GM19238 (cell line): ENCODE measurements at regions not wholly inside any gene's neighbourhood (a gene's known extent, or its start where the extent isn't known, plus 50 kb on each side); places are given as distances from the start of the nearest gene placed in this dataset.
A peak's percentile ranks its signal among the peaks of the same experiment; 100 is the strongest.
"Not testable (repeated sequence)": the region's sequence is repeated elsewhere in the genome, so short reads cannot be mapped to it uniquely, and the experiment has no call there.

Source experiments
- DNase-seq: peaks from one replicate; pipeline ENCODE4 v3.0.0; 2011; ENCODE audit warnings: low spot score; ENCODE audit not compliant: insufficient read length

DNA sequence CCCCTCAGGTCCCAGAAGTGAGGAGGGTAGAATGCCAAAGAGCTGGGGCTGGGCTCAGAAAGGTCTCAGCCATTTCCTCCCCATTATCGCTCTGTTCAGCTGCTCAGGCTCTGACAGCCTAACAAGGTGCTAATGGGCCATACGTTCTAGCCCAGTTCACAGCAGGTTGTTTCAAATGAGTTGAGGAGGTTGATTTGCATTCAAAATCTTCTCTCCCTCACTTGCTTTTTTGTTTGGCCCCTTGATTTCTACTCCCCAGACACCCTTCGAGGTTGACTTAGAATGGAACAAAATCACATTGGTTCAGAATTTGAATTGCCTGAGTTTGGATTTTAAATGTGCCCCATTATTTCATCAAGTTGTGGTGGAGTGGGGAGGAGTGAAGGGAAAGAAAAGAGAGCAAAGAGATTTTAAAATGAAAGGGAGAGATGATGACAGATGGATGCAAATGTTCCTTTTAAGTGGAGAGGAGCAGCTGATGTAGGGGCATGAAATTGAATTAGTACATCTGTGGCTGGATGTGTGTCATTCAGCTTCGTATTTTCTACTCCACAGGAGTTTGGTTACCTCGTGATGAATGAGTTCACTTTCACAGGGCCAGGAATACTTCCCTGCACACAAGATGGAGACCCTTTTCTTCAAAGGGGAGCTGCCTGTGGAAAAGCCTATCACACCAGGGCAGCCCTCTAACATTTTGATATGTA, 425.8 kb upstream of the CAMK1G start:
- DNase-seq, result no peak

DNA sequence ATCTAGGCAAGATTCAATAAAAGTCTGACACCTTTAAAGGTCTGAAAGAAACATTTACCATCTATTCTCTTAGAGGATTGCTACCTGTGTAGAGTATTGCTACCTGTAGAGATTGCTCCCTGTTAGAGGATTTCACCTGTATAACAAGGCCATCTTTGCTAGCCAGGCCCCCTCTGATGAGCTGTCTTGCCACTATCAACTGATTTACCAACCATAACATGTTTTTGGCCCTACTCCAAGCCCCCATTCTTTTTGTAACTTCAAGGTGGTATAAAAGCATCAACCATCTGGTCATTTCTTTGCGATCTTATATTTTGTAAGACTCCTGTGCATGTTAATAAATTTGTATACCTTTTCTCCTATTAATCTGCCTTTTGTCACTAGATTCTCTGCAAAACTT, 424.7 kb upstream of the CAMK1G start:
- DNase-seq, result no peak

DNA sequence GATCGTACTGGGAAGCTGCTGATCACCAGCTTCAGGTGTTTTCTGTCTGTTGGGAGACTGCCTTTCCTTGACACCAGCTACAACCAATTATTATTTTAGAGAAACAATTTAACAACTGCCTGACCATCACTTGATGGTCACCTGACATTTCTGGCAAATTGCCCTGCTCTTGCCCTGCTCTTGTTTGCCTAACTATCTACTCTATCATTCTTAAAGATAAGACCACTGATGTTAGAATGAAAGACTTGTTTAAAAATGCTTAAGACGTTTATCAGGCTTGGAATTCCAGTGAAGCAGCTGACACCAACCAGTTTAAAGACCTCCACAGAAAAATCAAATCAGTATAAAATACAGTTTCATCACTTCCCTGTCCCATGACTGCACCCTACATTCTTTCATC, 423.3 kb upstream of the CAMK1G start:
- no peak for DNase-seq

DNA sequence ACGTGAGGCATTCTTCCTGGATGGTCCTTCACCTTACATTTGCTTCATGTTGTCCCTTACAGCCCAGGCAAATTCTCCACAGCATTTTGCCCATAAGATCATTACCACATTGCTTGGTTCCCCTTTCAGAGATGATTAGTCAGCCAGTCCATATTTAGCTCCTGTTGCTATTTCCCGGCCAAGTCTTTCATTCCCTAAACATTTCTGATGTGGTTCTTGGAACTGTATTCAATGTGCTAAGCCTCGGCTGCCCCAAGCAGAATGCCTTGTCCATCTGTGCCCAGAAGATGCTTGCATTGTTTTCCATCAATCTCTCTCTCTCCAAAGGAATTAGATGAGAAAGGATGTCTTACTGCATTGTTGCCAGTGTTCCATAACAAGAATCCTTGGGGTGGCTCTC, 420.9 kb upstream of the CAMK1G start:
- DNase-seq, result no peak

DNA sequence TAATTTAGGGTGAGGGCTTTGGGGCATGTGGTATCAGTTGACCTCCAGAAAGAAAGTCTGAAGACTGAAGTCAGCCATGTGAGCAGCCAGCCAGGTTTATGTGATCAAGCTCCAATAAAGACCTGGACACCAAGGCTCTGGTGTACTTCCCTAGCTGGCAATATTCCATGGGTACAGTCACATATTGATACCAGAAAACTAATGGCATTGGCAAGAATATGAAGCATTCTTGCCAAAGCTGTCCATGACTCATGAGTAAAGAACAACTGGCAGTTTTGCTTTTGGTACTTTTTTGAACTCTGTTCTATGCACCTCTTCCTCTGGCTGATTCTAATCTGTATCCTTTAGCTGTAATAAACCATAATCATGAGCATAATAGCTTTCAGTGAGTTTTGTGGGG, 415.3 kb upstream of the CAMK1G start:
- no peak for DNase-seq

DNA sequence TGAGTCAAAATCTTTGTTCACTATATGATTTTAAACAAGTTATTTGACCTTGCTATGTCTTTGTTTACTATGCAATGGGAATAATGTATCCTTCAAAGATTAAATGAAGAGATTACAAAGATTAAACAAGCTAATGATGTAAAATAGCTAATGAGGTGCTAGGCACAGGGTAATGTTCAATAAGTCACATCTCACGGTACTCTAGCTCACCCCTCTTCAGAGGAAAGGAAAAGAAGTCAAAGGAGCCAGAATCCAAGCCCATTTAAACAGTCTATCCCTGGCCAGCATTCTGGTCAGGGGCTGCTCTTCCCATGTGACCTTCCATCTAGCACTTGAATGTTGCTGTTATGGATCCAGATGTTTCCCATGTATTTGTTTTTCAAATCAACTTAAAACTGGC, 412.4 kb upstream of the CAMK1G start:
- DNase-seq, result no peak

DNA sequence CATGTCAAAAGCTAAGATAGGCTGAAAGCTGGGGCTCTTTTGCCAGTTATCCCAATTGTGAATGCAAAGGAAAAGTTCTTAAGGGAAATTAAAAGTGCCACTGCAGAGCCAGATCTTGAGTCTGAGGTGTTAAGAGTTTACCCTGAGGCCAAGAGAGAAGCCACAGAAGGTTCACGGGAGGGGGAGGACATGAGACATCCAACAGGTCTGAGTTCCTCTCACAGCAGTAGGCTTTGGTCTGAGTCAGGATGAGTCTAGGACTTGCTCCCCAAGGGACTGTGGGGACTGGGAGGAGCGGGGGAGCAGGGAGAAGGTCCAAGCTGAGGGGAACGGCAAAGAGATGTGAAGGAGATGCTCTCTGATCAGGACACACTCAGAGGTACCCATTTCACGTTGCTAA, 411.2 kb upstream of the CAMK1G start:
- DNase-seq, result no peak

DNA sequence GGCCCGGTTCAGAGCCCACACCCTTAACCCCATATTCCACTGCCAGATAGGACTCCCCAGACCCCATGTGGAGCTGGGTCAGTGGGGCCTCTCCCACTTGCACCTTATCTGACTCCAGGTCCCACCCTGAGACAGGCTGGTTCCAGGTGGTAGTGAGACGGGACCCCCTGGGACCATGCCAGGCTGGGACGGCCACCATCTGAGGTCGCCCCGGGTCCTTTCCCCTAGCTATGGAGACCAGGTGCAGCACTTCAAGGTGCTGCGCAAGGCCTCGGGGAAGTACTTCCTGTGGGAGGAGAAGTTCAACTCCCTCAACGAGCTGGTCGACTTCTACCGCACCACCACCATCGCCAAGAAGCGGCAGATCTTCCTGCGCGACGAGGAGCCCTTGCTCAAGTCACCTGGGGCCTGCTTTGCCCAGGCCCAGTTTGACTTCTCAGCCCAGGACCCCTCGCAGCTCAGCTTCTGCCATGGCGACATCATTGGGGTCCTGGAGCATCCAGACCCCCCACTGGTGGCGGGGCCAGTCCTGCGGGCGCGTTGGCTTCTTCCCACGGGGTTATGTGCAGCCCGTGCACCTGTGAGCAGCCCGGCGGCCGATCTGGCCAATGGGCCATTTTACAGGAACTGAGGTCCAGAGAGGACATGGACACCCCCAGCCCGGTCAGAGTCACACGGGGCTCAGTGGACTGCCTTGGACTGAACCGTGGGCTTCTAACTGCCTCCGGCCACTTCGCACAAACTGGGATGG, 410.5 kb upstream of the CAMK1G start:
- DNase-seq, result not testable (repeated sequence)

DNA sequence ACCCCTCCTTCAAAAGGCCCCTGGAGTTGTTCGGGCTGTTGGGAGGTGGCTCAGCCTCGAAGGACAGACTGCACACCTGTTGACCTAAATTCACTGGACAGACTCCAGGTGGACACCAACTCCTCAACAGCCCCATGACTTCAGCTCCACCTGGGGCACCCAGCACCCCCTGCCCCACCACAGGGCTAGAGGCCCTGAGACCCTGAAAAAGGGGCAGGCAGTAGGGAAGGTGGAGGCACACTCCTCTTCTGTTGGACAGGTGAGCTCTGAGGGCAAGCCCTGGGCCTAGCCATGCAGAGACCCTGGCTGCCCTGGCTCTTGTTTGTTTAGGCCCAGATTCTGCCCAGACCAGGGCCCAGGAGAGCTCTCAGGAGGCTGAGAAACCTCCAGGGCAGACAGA, 409.7 kb upstream of the CAMK1G start:
- DNase-seq, result not testable (repeated sequence)

DNA sequence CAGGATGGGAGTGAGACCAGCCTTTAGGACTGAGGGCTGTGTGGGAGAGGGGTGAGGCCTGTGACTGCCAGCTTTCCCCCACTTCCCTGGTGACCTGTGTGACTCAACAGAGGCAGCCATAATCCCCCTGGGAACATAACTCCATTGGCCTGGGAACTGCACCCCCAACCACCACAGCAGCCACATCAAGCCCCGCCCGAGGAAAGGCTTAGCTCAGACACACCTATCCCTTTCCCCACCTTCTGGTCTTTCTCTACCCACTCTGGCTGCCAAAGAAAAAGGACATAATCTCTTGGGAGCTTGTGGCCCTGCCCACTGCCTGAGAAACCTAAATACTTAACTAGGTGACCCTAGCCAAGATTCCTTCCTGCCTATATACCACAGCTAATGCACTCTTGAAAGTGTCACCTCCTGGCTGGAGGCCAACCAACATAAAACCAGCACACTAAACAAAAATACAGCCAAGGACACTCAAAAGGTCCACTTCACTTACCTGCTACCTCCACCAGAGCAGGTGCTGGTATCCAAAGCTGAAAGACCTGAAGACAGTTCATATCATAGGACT, 406.6 kb upstream of the CAMK1G start:
- DNase-seq, result no peak

DNA sequence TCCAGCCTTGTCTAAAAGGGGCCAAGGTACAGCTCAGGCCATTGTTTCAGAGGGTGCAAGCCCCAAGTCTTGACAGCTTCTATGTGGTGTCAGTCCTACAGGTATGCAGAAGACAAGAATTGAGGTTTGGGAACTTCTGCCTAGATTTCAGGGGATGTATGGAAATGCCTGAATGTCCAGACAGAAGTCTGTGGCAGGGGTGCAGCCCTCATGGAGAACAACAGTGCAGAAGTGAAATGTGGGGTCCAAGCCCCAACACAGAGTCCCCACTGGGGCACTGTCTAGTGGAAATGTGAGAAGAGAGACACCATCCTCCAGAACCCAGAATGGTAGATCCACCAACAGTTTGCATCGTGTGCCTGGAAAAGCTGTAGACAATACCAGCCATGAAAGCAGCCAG, 400.3 kb upstream of the CAMK1G start:
- no peak for DNase-seq

DNA sequence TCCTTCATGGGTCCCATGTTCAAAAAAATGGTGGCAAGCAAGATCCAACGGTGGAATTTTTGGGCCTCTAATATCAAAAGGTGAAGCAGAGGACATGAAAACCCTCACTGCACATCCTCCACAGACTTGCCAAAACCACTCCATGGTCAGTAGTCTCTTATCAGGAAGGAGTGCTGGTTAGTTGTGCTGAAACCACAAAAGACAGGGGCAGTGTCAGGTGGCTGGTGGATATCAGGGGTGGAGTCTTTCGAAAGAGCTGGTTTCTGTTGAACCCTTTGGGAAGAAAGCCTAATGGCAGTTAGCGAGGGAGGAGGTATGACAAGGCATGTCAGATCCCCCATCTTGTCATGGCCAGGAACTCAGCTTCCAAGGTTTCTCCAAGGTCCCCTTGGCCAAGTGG, 395.9 kb upstream of the CAMK1G start:
- no peak for DNase-seq

DNA sequence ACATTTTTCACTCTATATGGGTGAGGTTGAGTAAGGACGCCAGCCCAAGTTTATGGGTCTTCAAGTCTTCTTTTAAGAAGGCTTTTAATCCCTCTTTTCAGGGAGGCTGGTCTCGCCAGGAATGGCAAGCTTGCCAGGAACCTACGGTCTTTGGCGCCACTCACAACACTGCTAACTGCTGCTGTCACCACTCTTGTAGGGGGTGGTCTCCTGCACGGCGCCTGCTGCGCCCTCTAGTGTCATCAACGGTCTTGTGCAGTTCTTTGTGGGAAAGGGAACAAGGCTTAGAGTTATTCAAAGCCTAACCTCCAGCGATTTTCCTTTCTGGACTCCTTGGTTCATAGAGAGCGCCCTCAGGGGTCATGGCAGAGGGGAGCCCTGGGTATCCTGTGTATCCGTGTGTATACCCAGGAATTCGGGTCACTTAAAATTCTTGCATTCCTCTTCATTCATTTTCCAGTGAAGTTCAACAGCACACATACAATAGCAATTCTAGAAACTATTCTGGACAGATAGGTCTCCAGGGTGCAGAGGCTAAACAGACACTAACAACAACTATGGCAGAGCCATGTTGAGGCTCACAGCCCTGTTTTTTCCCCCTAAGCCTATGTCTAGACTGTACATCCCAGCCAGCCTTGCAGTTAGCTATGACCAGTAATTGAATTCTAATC, 392.8 kb upstream of the CAMK1G start:
- DNase-seq, result peak; percentile 27

DNA sequence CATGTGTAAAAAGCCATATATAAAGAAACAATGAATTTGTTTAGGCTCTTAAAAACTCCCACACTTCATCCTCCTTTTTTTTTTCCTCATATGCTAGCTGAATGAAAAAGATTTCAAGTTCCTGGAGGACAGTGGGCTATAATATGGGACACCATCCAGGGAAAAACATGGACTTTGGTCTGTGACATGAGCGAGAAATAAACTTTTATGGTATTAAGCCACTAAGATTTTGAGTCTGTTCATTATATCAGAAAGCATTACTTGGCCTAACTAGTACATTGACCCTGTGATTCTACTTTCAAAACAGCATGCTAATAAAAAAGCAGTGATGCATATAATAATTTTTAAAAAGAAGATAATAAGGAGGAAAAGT, 392.3 kb upstream of the CAMK1G start:
- no peak for DNase-seq

DNA sequence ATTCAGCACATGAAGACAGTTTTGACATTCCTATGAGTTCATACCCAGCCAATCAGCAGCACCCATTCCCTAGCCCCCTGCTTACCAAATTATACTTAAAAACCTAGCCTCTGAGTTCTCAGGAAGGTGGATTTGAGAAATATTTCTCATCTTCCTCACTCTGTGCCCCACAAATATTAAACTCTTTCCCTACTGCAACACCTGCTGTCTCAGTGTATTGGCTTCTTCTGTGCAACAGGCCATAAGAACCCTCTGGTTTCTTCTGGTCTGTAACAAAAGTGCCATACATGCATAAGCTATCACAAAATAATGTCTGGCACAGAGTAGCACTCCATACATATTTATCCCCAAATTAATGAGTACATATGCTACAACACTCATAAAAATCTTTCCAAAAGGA, 387.4 kb upstream of the CAMK1G start:
- DNase-seq, result no peak

DNA sequence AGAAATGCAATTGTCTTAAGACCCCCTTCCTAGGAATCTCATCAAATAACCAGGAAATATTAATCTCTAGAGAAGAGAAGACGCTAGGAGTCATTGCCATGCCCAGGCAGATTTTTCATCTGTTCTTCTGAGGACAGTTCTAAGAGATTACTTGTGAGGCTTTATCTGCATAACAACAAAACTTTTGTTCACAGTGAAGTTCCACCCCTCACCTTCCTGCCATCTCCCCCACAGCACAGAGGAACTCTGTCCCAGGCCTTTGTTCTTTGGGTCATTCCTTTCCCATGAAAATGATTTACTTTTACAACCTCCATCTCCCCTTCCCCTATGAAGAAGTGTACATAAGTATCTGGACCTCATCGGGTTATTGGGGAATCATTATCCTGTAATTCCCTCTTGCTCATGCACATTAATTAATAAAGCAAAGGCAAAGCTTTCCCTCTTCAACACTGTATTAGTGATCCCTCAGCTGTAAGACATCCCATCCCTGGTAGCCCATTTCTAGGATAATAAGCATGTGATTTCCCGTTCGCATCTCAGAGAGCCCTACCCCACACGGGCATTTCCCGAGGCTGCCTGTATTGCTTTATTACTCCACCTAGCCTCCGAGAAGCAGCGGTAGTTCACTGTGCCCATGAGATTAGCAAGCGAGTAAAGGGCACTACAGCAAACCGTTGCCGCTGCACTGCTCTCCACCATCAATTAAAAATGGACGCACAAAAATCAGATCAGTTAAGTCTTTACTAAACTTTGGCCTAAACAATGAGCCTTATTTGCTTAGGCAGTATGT, 384.4 kb upstream of the CAMK1G start:
- DNase-seq, result no peak

DNA sequence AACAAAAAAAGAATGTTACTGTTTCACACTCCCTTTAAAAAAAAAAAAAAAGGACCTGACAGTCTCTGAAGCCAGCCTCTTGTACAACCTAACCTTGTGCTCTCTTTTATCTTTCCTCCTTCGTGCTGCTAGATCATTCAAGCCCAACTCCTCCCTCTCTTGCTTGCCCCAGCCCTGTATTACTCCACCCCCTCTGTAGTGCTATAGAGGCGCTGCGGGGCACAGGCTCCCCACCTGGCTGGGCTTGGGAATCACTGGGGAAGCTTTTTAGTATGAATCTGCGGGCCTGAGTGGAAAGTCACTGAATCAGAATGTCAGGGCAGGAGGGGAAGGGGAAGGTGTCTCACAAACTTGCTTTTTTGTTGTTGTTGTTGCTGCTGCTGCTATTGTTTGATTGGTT, 383.7 kb upstream of the CAMK1G start:
- DNase-seq, result no peak

DNA sequence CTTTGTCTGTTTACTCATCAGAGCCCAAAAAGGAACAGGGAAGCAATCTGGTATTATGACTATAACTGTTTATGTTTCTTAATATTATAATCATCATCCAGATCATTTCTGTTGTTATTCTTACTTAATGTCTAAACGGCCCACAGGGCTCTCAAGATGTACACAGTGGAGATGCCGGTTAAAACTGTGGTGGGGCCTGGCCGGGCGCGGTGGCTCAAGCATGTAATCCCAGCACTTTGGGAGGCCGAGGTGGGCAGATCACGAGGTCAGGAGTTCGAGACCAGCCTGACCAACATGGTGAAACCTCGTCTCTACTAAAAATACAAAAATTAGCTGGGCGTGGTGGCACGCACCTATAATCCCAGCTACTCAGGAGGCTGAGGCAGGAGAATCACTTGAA, 381.2 kb upstream of the CAMK1G start:
- not testable (repeated sequence) for DNase-seq

DNA sequence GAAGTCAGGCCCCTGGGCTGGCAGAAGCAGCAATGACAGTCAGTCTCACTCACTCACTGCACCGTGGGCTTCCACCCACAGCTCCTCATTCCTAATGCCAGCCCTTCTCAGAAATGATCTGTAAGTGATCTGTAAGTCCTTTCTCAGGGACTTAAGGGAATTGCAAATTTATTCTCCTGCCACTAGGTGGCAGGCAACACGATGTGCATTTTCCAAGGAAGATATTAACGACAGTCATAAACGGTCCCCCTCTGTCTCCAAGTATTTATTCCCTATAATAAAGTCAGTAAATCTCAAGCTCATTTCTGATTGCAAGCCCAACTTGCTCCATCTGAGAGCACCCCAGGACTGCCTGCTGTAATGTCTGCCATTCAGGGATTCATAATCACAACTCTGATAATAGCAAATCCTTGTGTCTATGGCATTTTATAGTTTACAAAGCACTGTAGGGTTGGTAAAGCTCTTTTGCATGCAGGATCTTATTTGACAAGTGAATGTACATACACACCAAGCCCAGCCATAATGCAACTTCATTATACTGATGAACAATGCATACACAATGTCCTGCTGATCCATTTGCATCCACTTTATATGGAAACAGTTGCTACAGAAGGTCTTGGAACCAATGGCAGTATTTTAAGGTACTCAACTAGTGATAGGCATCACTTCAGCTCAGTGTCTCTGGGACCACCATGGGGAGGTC, 380.5 kb upstream of the CAMK1G start:
- DNase-seq, result peak; percentile 37

DNA sequence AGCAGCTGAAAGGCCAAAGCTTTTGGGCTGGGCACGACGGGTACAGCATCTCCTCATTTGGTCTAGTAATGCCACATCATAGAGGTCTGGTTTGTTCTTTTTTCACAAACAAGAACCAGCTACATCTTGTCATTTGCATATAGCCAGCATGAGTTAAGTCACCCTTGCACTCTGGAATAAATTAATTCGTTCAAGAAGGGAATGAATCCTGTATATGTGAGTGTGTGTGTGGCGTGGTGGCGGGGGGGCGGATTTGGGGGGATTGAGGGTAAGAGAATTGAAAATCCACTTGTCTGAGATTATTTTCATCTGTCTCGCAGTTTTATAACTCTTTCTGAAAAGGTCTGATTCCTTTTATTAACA, 380.0 kb upstream of the CAMK1G start:
- DNase-seq, result no peak

DNA sequence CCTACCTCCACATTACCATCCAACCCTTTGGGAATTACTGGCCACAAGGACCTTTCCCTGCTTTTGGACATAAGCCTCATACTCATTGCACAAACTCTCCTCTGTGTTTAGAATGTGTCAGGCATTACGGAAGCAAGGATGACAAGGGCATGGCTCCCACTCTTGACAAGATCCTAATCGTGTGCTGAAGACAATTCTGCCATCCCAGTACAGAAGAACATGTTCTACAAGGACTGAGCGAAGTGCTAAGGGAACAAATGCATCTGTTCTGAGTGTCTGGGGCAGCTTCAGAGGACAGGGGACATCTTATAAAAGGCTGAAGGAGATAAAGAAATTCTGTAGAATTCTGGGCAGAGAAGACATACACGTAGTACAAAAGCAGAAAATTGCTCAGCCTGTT, 378.5 kb upstream of the CAMK1G start:
- no peak for DNase-seq
